ENCODE measurements at regions not wholly inside any gene's neighbourhood (a gene's known extent, or its start where the extent isn't known, plus 50 kb on each side); places are given as distances from the start of the nearest gene placed in this dataset.
"Not testable (repeated sequence)": the region's sequence is repeated elsewhere in the genome, so short reads cannot be mapped to it uniquely, and the experiment has no call there.

GRCh38 chr18:56487801-56488200 is 150.6 kb downstream of the TXNL1 start:
- FAIRE-seq (no peak), DNase-seq (no peak), ATAC-seq (no peak)
- Histone ChIP-seq H3K9me3 (no peaks in the 10 kb centered on the region), H3K27ac (no peak overlapping the region), H3K4me3 (no peak overlapping the region), H3K27me3 (no peaks in the 10 kb centered on the region), H3K4me1 (no peaks in the 10 kb centered on the region), H3K36me3 (no peaks in the 10 kb centered on the region)
- intact Hi-C loops (cut with DNase I) = no loop called here
- no peak for TF ChIP-seq CTCF (IDR thresholded peaks at IDR 0.05)
- WGBS, 2 donors = 44 to 66% methylated on average over 2 of the region's 2 CpGs

- Histone ChIP-seq H3K9me3 (no peaks in the 10 kb centered on the region), H3K27ac (no peak overlapping the region), H3K36me3 (no peaks in the 10 kb centered on the region), H3K4me1 (no peaks in the 10 kb centered on the region), H3K27me3 (no peaks in the 10 kb centered on the region), H3K4me3 (no peak overlapping the region)
- ATAC-seq = no peak
- 93 to 94% methylated on average over 2 of the region's 2 CpGs for WGBS, 2 donors
- no peak for DNase-seq
- TF ChIP-seq CTCF (IDR thresholded peaks at IDR 0.05) = no peak
- no peak for FAIRE-seq
- intact Hi-C loops (cut with DNase I) = no loop called here
Observed at GRCh38 chr18:56483386-56483785, 155.0 kb downstream of the TXNL1 start.

- H3K9me3 ChIP-seq; H3K27ac ChIP-seq; DNase-seq; intact Hi-C loops (cut with DNase I); H3K4me3 ChIP-seq; H3K27me3 ChIP-seq; FAIRE-seq; ATAC-seq; H3K4me1 ChIP-seq; H3K36me3 ChIP-seq: not testable (repeated sequence)
- 86 to 87% methylated on average over 4 of the region's 4 CpGs for WGBS, 2 donors
Observed at GRCh38 chr18:56482813-56483212, 155.6 kb downstream of the TXNL1 start.

- Histone ChIP-seq H3K27me3 (no peaks in the 10 kb centered on the region), H3K9me3 (no peaks in the 10 kb centered on the region), H3K36me3 (no peaks in the 10 kb centered on the region), H3K27ac (no peak overlapping the region), H3K4me3 (no peak overlapping the region), H3K4me1 (no peaks in the 10 kb centered on the region)
- TF ChIP-seq CTCF (IDR thresholded peaks at IDR 0.05) = no peak
- intact Hi-C loops (cut with DNase I) = no loop called here
- DNase-seq (no peak), ATAC-seq (no peak), FAIRE-seq (no peak)
- 94% methylated on average over 1 of the region's 1 CpG for WGBS, 2 donors
Observed at GRCh38 chr18:56481751-56482150, 156.6 kb downstream of the TXNL1 start.

- no peak overlapping the region for H3K4me3 ChIP-seq
Observed at GRCh38 chr18:56479841-56480240, 158.6 kb downstream of the TXNL1 start.

More at GRCh38 chr18:56479841-56480240, 158.6 kb downstream of the TXNL1 start:
- FAIRE-seq = no peak
- intact Hi-C loops (cut with DNase I) = no loop called here
- Histone ChIP-seq H3K4me1 (no peaks in the 10 kb centered on the region), H3K36me3 (no peaks in the 10 kb centered on the region), H3K27me3 (no peaks in the 10 kb centered on the region), H3K27ac (no peak overlapping the region), H3K9me3 (no peaks in the 10 kb centered on the region)
- no peak for DNase-seq
- TF ChIP-seq CTCF (IDR thresholded peaks at IDR 0.05) = no peak
- WGBS, 2 donors = 84 to 90% methylated on average over 3 of the region's 3 CpGs
- ATAC-seq = no peak

Measured in pancreas (tissue), 10 donors.